Esophagus muscularis mucosa (tissue), 4 donors: ENCODE measurements at regions not wholly inside any gene's neighbourhood (a gene's known extent, or its start where the extent isn't known, plus 50 kb on each side); places are given as distances from the start of the nearest gene placed in this dataset.

Source experiments
- DNase-seq: peaks from one replicate; pipeline ENCODE4 v3.0.0-alpha.2; 2017; ENCODE audit errors: extremely low spot score
- H3K27ac ChIP-seq, 4 donors: fragments of 200-600 bp; sonication (generic); replicated peaks in 1 of 4; 1 replicate in 3 of 4; 2 replicates in 1 of 4; pipeline ENCODE4 v1.5.1; 2016 to 2019; ENCODE audit warnings: mild to moderate bottlenecking in 1 of 4
- H3K27me3 ChIP-seq, 4 donors: fragments of 200-600 bp; sonication (generic); one replicate each; pipeline versions ENCODE4 v1.5.1 to v1.6.0; 2016 to 2019
- H3K36me3 ChIP-seq, 4 donors: fragments of 200-600 bp; sonication (generic); one replicate each; pipeline ENCODE4 v1.5.1; 2016 to 2019
- H3K4me1 ChIP-seq, 4 donors: fragments of 200-600 bp; sonication (generic); one replicate each; pipeline ENCODE4 v1.5.1; 2016 to 2019
- H3K4me3 ChIP-seq, 4 donors: fragments of 200-600 bp; sonication (generic); 1 replicate in 2 of 4; 2 replicates in 2 of 4; pipeline ENCODE4 v1.5.1; 2016 to 2019; ENCODE audit warnings: mild to moderate bottlenecking in 4 of 4, moderate library complexity in 1 of 4
- H3K9me3 ChIP-seq, 4 donors: fragments of 200-600 bp; sonication (generic); 1 replicate in 3 of 4; 2 replicates in 1 of 4; pipeline ENCODE4 v1.5.1; 2016 to 2019
- CTCF ChIP-seq, 3 experiments: fragments of 200-600 bp in 2 of 3; fragments of 450-650 bp in 1 of 3; sonication (generic) in 2 of 3; IDR thresholded peaks; one replicate each; pipeline ENCODE4 v1.5.1; 2017 to 2019; ENCODE audit warnings: antibody characterized with exemption in 3 of 3, mild to moderate bottlenecking in 2 of 3, moderate library complexity in 1 of 3
- EP300 ChIP-seq: sonication (generic); formaldehyde crosslinking; IDR thresholded peaks from one replicate; pipeline ENCODE4 v1.6.1; 2017; ENCODE audit warnings: antibody characterized with exemption
- POLR2A ChIP-seq: fragments of 450-650 bp; IDR thresholded peaks from one replicate; pipeline ENCODE4 v1.6.1; 2017; ENCODE audit warnings: antibody characterized with exemption, moderate library complexity, mild to moderate bottlenecking, low read depth
- POLR2AphosphoS5 ChIP-seq, 2 donors: sonication (generic); formaldehyde crosslinking; IDR thresholded peaks; one replicate each; pipeline ENCODE4 v1.6.1; 2017; ENCODE audit warnings: antibody characterized with exemption in 2 of 2
- WGBS: methylation state at CpG from one replicate; pipeline ENCODE4 v1.1.5; 2018; 5-methylcytosine and 5-hydroxymethylcytosine counted together
- intact Hi-C: fragments of 100-400 bp; cut with DNase I; formaldehyde crosslinking; loops from one replicate; pipeline ENCODE4 v1.15.1; 2023

DNA sequence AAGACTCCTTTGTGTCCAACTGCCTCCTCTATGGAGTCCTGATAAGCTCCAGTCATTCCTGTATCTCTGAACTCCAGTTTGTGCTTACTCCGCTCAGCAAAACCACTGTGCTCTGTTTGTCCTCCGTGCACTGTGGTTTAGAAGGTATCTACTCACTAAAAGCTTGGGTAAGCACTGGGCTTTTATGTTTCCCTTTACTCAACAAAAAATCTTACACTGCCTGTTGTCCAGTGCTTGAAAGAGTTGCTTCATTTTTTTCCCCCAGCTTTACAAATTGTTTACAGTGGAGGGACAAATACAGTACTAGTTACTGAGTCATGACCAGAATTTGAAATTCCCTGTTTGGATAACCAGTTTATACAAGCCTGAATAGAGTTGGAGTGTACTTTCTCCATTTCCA lies 545.3 kb upstream of the FAT1 start:
- no peaks in the 10 kb centered on the region for H3K9me3 ChIP-seq
- H3K4me1 ChIP-seq: no peaks in the 10 kb centered on the region
- no peak for TF ChIP-seq POLR2AphosphoS5 (IDR thresholded peaks at IDR 0.05)
- no peak for TF ChIP-seq POLR2A
- TF ChIP-seq CTCF (IDR thresholded peaks at IDR 0.05): no peak
- no peak for TF ChIP-seq EP300
- intact Hi-C loops: no loop called here
- 41% methylated on average over 2 of the region's 2 CpGs for WGBS
- no peak overlapping the region for H3K4me3 ChIP-seq
- no peaks in the 10 kb centered on the region for H3K27me3 ChIP-seq
- no peaks in the 10 kb centered on the region for H3K36me3 ChIP-seq
- DNase-seq: no peak
- no peak overlapping the region for H3K27ac ChIP-seq

DNA sequence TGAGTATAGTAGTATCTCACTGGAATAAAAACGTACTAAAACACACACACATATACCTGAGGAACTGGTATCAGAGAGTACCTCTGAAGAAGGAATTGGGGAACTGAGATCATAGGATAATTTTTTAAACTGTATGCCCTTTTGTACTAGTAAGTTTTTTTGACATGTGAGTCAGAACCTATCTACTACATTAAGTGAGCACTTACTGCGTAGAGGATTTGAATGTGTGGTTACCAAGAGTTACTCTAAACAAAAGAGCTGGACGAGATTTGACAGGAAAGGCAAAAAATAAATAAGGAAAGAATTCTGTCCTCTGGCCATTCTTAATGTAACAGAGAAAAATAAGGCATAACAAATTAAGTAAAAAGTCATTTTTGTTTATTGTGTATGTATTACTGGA lies 546.5 kb upstream of the FAT1 start:
- no peaks in the 10 kb centered on the region for H3K9me3 ChIP-seq
- H3K4me3 ChIP-seq: no peak overlapping the region
- no peaks in the 10 kb centered on the region for H3K4me1 ChIP-seq
- intact Hi-C loops: no loop called here
- WGBS: 45% methylated on average over 3 of the region's 3 CpGs
- no peak for TF ChIP-seq EP300
- TF ChIP-seq POLR2A: no peak
- no peak for TF ChIP-seq CTCF (IDR thresholded peaks at IDR 0.05)
- TF ChIP-seq POLR2AphosphoS5 (IDR thresholded peaks at IDR 0.05): no peak
- H3K27me3 ChIP-seq: no peaks in the 10 kb centered on the region
- DNase-seq: no peak
- H3K36me3 ChIP-seq: no peaks in the 10 kb centered on the region
- no peak overlapping the region for H3K27ac ChIP-seq

DNA sequence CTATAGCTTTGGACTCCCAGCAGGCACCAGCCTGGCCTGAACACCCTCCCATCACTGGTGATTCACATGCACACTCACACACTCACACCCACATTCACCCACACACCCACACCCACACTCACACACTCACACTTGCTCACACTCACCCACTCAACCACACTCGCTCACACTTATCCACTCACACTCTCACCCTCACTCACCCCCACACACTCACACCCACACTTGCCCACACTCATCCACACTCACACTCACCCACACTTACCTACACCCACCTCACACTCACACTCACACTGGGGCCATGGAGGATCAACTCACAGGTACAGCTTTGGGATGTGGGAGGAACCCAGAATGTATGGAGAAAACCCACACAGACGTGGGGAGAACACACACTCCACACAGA lies 548.2 kb upstream of the FAT1 start:
- Histone ChIP-seq H3K27me3 (no peaks in the 10 kb centered on the region), H3K4me1 (no peaks in the 10 kb centered on the region), H3K4me3 (no peak overlapping the region), H3K36me3 (no peaks in the 10 kb centered on the region), H3K27ac (no peak overlapping the region), H3K9me3 (no peaks in the 10 kb centered on the region)
- TF ChIP-seq POLR2A: no peak
- TF ChIP-seq EP300: no peak
- no peak for TF ChIP-seq POLR2AphosphoS5 (IDR thresholded peaks at IDR 0.05)
- TF ChIP-seq CTCF (IDR thresholded peaks at IDR 0.05): no peak
- WGBS: 94% methylated on average over 2 of the region's 2 CpGs
- intact Hi-C loops: no loop called here
- no peak for DNase-seq

GRCh38 chr4:187274153-187274552 lies 550.5 kb upstream of the FAT1 start:
- DNase-seq: no peak
- intact Hi-C loops: no loop called here
- H3K4me1 ChIP-seq: no peaks in the 10 kb centered on the region
- 44% methylated on average over 2 of the region's 2 CpGs for WGBS
- no peak overlapping the region for H3K4me3 ChIP-seq
- H3K27ac ChIP-seq: no peak overlapping the region
- no peaks in the 10 kb centered on the region for H3K9me3 ChIP-seq
- H3K27me3 ChIP-seq: no peaks in the 10 kb centered on the region
- TF ChIP-seq POLR2AphosphoS5 (IDR thresholded peaks at IDR 0.05): no peak
- no peak for TF ChIP-seq CTCF (IDR thresholded peaks at IDR 0.05)
- TF ChIP-seq EP300: no peak
- TF ChIP-seq POLR2A: no peak
- no peaks in the 10 kb centered on the region for H3K36me3 ChIP-seq

DNA sequence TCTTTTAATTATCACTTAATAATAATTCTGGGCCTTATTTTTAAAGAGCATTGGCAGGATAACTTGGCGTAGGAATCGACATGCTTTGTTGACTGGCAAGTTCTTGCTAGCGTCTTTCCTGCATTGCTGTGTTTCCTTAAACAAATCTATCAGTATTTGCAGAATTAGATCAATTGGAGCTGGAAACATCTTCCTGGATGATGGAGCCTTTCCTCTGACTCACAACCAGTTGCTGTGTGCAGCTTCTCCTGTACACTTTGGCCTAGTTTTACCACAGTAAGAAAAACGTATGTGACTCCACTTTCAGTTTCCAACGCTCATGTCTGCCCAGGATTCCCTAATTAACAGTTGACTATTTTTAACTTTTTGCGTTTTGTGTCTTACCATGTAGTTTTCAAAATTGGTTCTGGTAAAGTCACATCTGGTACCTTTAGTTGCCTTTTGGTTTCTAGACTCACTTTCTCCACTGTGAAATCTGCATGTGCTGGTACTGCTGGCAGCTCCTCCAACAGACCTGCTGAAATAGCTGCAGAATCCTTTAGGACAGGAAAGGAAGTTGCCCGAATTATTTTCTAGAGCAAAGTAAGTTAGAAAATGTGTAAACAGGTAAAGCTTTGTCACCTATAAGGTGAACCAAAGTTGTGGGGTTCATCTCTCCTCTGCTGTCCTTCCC lies 553.2 kb upstream of the FAT1 start:
- Histone ChIP-seq H3K4me3 (no peak overlapping the region), H3K36me3 (no peaks in the 10 kb centered on the region)

More for the DNA sequence above, 553.2 kb upstream of the FAT1 start:
- Histone ChIP-seq H3K27ac (no peak overlapping the region), H3K27me3 (no peaks in the 10 kb centered on the region), H3K9me3 (no peaks in the 10 kb centered on the region), H3K4me1 (no peaks in the 10 kb centered on the region)
- intact Hi-C loops: no loop called here
- 71% methylated on average over 7 of the region's 7 CpGs for WGBS
- no peak for DNase-seq
- TF ChIP-seq CTCF (IDR thresholded peaks at IDR 0.05): no peak
- no peak for TF ChIP-seq EP300
- TF ChIP-seq POLR2A: no peak
- no peak for TF ChIP-seq POLR2AphosphoS5 (IDR thresholded peaks at IDR 0.05)
